HCT116 (cell line): ENCODE measurements at regions not wholly inside any gene's neighbourhood (a gene's known extent, or its start where the extent isn't known, plus 50 kb on each side); places are given as distances from the start of the nearest gene placed in this dataset.

ENCODE experiments used
- CBX3 ChIP-seq: IDR thresholded peaks from 2 replicates; pipeline ENCODE4 v1.6.1; 2012; ENCODE audit warnings: low read depth
- ELF1 ChIP-seq: IDR thresholded peaks from 2 replicates; pipeline ENCODE4 v1.6.1; 2012; ENCODE audit warnings: low read depth, borderline replicate concordance
- EZH2 ChIP-seq: fragments of 200-600 bp; sonication (generic); IDR thresholded peaks from 2 replicates; pipeline ENCODE4 v1.6.1; 2017; ENCODE audit warnings: antibody characterized with exemption, mixed run types
- POLR2A ChIP-seq: IDR thresholded peaks from 2 replicates; pipeline ENCODE4 v1.7.0; 2011; ENCODE audit warnings: borderline replicate concordance; ENCODE audit not compliant: insufficient read depth, insufficient read length; ENCODE audit errors: extremely low read depth
- POLR2AphosphoS5 ChIP-seq: IDR thresholded peaks from 2 replicates; pipeline ENCODE4 v1.6.1; 2011; ENCODE audit warnings: mild to moderate bottlenecking, low read depth, low read length, moderate library complexity
- YY1 ChIP-seq: IDR thresholded peaks from 2 replicates; pipeline ENCODE4 v1.6.1; 2011; ENCODE audit warnings: low read length, low read depth, moderate library complexity, mild to moderate bottlenecking; ENCODE audit not compliant: insufficient replicate concordance; ENCODE audit errors: extremely low read depth
- ZFX ChIP-seq: fragments of 450-650 bp; IDR thresholded peaks from 2 replicates; pipeline ENCODE4 v1.6.1; 2017
- TF ChIP-seq, protein P1 (sequence below): IDR thresholded peaks from 2 replicates; pipeline ENCODE4 v1.6.1; 2012; ENCODE audit warnings: low read depth
- TF ChIP-seq, protein P2 (sequence below), 3 experiments: fragments of 200-600 bp in 1 of 3; sonication (generic) in 1 of 3; IDR thresholded peaks in 2 of 3; conservative IDR thresholded peaks in 1 of 3; 2 replicates each; pipeline ENCODE4 v1.5.1; 2012 to 2017; ENCODE audit warnings: low read depth in 2 of 3, low read length in 2 of 3, antibody characterized with exemption in 1 of 3, borderline replicate concordance in 1 of 3, control low read depth in 1 of 3, mild to moderate bottlenecking in 1 of 3, mixed read lengths in 1 of 3, mixed run types in 1 of 3, moderate library complexity in 1 of 3; ENCODE audit not compliant: insufficient read depth in 1 of 3
- TF ChIP-seq, protein P3 (sequence below): IDR thresholded peaks from 2 replicates; pipeline ENCODE4 v1.6.1; 2012
- TF ChIP-seq, protein P4 (sequence below): IDR thresholded peaks from 2 replicates; pipeline ENCODE4 v1.6.1; 2011; ENCODE audit warnings: mild to moderate bottlenecking, low read length, moderate library complexity; ENCODE audit not compliant: insufficient replicate concordance; ENCODE audit errors: extremely low read depth

DNA sequence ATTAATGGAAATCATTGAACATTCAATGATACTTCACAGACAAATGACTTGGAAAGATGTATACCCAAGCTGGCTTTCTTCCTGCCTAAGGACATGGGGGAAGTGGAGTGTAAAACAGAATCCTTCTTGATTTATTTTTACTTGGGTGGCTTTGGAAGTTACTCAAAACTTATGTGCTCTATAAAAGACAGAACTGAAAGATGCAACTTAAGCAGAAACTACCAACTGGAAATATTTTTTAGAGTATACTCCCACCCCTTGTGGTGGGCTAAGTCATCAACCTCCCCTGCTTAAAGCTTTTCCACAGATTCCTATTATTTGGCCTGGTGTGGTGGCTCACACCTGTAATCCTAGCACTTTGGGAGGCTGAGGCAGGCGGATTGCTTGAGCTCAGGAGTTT is 126.0 kb upstream of the ATP2B1 start:
- TF ChIP-seq, protein P1, sequence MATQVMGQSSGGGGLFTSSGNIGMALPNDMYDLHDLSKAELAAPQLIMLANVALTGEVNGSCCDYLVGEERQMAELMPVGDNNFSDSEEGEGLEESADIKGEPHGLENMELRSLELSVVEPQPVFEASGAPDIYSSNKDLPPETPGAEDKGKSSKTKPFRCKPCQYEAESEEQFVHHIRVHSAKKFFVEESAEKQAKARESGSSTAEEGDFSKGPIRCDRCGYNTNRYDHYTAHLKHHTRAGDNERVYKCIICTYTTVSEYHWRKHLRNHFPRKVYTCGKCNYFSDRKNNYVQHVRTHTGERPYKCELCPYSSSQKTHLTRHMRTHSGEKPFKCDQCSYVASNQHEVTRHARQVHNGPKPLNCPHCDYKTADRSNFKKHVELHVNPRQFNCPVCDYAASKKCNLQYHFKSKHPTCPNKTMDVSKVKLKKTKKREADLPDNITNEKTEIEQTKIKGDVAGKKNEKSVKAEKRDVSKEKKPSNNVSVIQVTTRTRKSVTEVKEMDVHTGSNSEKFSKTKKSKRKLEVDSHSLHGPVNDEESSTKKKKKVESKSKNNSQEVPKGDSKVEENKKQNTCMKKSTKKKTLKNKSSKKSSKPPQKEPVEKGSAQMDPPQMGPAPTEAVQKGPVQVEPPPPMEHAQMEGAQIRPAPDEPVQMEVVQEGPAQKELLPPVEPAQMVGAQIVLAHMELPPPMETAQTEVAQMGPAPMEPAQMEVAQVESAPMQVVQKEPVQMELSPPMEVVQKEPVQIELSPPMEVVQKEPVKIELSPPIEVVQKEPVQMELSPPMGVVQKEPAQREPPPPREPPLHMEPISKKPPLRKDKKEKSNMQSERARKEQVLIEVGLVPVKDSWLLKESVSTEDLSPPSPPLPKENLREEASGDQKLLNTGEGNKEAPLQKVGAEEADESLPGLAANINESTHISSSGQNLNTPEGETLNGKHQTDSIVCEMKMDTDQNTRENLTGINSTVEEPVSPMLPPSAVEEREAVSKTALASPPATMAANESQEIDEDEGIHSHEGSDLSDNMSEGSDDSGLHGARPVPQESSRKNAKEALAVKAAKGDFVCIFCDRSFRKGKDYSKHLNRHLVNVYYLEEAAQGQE: no peak
- TF ChIP-seq EZH2 (no peak), ELF1 (no peak), ZFX (no peak), POLR2AphosphoS5 (no peak), POLR2A (no peak), CBX3 (no peak), YY1 (no peak)
- TF ChIP-seq, protein P2, sequence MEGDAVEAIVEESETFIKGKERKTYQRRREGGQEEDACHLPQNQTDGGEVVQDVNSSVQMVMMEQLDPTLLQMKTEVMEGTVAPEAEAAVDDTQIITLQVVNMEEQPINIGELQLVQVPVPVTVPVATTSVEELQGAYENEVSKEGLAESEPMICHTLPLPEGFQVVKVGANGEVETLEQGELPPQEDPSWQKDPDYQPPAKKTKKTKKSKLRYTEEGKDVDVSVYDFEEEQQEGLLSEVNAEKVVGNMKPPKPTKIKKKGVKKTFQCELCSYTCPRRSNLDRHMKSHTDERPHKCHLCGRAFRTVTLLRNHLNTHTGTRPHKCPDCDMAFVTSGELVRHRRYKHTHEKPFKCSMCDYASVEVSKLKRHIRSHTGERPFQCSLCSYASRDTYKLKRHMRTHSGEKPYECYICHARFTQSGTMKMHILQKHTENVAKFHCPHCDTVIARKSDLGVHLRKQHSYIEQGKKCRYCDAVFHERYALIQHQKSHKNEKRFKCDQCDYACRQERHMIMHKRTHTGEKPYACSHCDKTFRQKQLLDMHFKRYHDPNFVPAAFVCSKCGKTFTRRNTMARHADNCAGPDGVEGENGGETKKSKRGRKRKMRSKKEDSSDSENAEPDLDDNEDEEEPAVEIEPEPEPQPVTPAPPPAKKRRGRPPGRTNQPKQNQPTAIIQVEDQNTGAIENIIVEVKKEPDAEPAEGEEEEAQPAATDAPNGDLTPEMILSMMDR (IDR thresholded peaks at IDR 0.05 in 2 of 3, conservative IDR thresholded peaks at IDR 0.05 in 1 of 3; ENCODE audit: borderline replicate concordance in 1 of 3, insufficient read depth in 1 of 3, low read depth in 2 of 3, low read length in 2 of 3): no peak
- TF ChIP-seq, protein P3, sequence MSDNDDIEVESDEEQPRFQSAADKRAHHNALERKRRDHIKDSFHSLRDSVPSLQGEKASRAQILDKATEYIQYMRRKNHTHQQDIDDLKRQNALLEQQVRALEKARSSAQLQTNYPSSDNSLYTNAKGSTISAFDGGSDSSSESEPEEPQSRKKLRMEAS: no peak
- TF ChIP-seq, protein P4, sequence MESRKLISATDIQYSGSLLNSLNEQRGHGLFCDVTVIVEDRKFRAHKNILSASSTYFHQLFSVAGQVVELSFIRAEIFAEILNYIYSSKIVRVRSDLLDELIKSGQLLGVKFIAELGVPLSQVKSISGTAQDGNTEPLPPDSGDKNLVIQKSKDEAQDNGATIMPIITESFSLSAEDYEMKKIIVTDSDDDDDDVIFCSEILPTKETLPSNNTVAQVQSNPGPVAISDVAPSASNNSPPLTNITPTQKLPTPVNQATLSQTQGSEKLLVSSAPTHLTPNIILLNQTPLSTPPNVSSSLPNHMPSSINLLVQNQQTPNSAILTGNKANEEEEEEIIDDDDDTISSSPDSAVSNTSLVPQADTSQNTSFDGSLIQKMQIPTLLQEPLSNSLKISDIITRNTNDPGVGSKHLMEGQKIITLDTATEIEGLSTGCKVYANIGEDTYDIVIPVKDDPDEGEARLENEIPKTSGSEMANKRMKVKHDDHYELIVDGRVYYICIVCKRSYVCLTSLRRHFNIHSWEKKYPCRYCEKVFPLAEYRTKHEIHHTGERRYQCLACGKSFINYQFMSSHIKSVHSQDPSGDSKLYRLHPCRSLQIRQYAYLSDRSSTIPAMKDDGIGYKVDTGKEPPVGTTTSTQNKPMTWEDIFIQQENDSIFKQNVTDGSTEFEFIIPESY: no peak
